Neutrophil (primary cell): ENCODE measurements at regions not wholly inside any gene's neighbourhood (a gene's known extent, or its start where the extent isn't known, plus 50 kb on each side); places are given as distances from the start of the nearest gene placed in this dataset.

Source experiments
- H3K27ac ChIP-seq: fragments of 200-600 bp; sonication (generic); 2 replicates; pipeline ENCODE4 v1.5.1; 2016; ENCODE audit warnings: mild to moderate bottlenecking, moderate library complexity
- H3K27me3 ChIP-seq: fragments of 200-600 bp; sonication (generic); 2 replicates; pipeline ENCODE4 v1.6.0; 2016; ENCODE audit warnings: mild to moderate bottlenecking
- H3K36me3 ChIP-seq: fragments of 200-600 bp; sonication (generic); 2 replicates; pipeline ENCODE4 v1.5.1; 2017
- H3K4me1 ChIP-seq, 2 experiments: fragments of 200-600 bp in 1 of 2; sonication (generic) in 1 of 2; 1 replicate in 1 of 2; 2 replicates in 1 of 2; pipeline versions ENCODE4 v1.5.1 to v1.6.1; 2013 to 2016; ENCODE audit warnings: low read depth in 1 of 2, low read length in 1 of 2, mild to moderate bottlenecking in 1 of 2, moderate library complexity in 1 of 2; ENCODE audit not compliant: control insufficient read depth in 1 of 2, insufficient read depth in 1 of 2
- H3K4me3 ChIP-seq, 2 experiments: fragments of 200-600 bp in 1 of 2; sonication (generic) in 1 of 2; 1 replicate in 1 of 2; 2 replicates in 1 of 2; pipeline ENCODE4 v1.5.1; 2013 to 2016; ENCODE audit warnings: low read depth in 1 of 2, low read length in 1 of 2, mild to moderate bottlenecking in 1 of 2, moderate library complexity in 1 of 2
- H3K9me3 ChIP-seq: fragments of 200-600 bp; sonication (generic); 2 replicates; pipeline ENCODE4 v1.5.1; 2016
- CTCF ChIP-seq: fragments of 200-600 bp; sonication (generic); IDR thresholded peaks from 2 replicates; pipeline ENCODE4 v1.5.1; 2016; ENCODE audit warnings: antibody characterized with exemption

- Histone ChIP-seq H3K36me3 (no peaks in the 10 kb centered on the region), H3K27ac (no peak overlapping the region), H3K4me3 (no peak overlapping the region)
These were observed 67.0 kb upstream of the KAZN start for GRCh38 chr1:14531519-14531918.

GRCh38 chr1:14535619-14536355 lies 62.7 kb upstream of the KAZN start:
- Histone ChIP-seq H3K4me1 (no peaks in the 10 kb centered on the region), H3K4me3 (no peak overlapping the region), H3K27me3 (peaks cover 2% of the 10 kb centered on the region), H3K36me3 (no peaks in the 10 kb centered on the region), H3K27ac (no peak overlapping the region), H3K9me3 (no peaks in the 10 kb centered on the region)
- TF ChIP-seq CTCF: no peak

More at GRCh38 chr1:14531519-14531918, 67.0 kb upstream of the KAZN start:
- Histone ChIP-seq H3K4me1 (no peaks in the 10 kb centered on the region), H3K27me3 (no peaks in the 10 kb centered on the region), H3K9me3 (no peaks in the 10 kb centered on the region)
- no peak for TF ChIP-seq CTCF

- H3K4me1 ChIP-seq: no peaks in the 10 kb centered on the region
- no peak overlapping the region for H3K27ac ChIP-seq
- H3K36me3 ChIP-seq: no peaks in the 10 kb centered on the region
- peaks cover 18% of the 10 kb centered on the region for H3K27me3 ChIP-seq
- no peak overlapping the region for H3K4me3 ChIP-seq
- TF ChIP-seq CTCF: no peak
- no peaks in the 10 kb centered on the region for H3K9me3 ChIP-seq
These were observed 60.1 kb upstream of the KAZN start for GRCh38 chr1:14538335-14538734.

GRCh38 chr1:14539309-14539708 lies 59.2 kb upstream of the KAZN start:
- Histone ChIP-seq H3K27ac (no peak overlapping the region), H3K4me1 (no peaks in the 10 kb centered on the region), H3K4me3 (no peak overlapping the region), H3K27me3 (peaks cover 28% of the 10 kb centered on the region), H3K9me3 (no peaks in the 10 kb centered on the region), H3K36me3 (no peaks in the 10 kb centered on the region)
- TF ChIP-seq CTCF: no peak

GRCh38 chr1:14539953-14540563 lies 58.4 kb upstream of the KAZN start:
- H3K36me3 ChIP-seq: no peaks in the 10 kb centered on the region
- H3K4me3 ChIP-seq: no peak overlapping the region
- TF ChIP-seq CTCF: no peak
- H3K9me3 ChIP-seq: no peaks in the 10 kb centered on the region
- H3K27ac ChIP-seq: no peak overlapping the region
- peaks cover 36% of the 10 kb centered on the region for H3K27me3 ChIP-seq
- H3K4me1 ChIP-seq: no peaks in the 10 kb centered on the region
